HFFc6 (cell line): ENCODE measurements at regions not wholly inside any gene's neighbourhood (a gene's known extent, or its start where the extent isn't known, plus 50 kb on each side); places are given as distances from the start of the nearest gene placed in this dataset.

ENCODE experiments used
- DNase-seq: peaks from one replicate; pipeline ENCODE4 v3.0.0-alpha.2; 2018
- H3K27ac Mint-ChIP-seq: 2 replicates; pipeline ENCODE4 v1.8.0; 2020; ENCODE audit warnings: mild to moderate bottlenecking, mixed read lengths
- H3K27me3 Mint-ChIP-seq: 2 replicates; pipeline ENCODE4 v1.8.0; 2021; ENCODE audit warnings: mild to moderate bottlenecking, moderate library complexity, mixed read lengths; ENCODE audit not compliant: insufficient read depth
- H3K36me3 Mint-ChIP-seq: 2 replicates; pipeline ENCODE4 v1.8.0; 2021; ENCODE audit warnings: low read depth, mixed read lengths
- H3K4me1 Mint-ChIP-seq: 2 replicates; pipeline ENCODE4 v1.8.0; 2020; ENCODE audit warnings: low read depth, mixed read lengths
- H3K4me3 Mint-ChIP-seq: 2 replicates; pipeline ENCODE4 v1.8.0; 2020; ENCODE audit warnings: mild to moderate bottlenecking, moderate library complexity, mixed read lengths
- H3K9me3 Mint-ChIP-seq: 2 replicates; pipeline ENCODE4 v1.8.0; 2020; ENCODE audit warnings: mild to moderate bottlenecking, mixed read lengths
- CTCF ChIP-seq: fragments of 200-600 bp; sonication (generic); IDR thresholded peaks from 2 replicates; pipeline ENCODE4 v1.5.0; 2021; ENCODE audit warnings: antibody characterized with exemption, mild to moderate bottlenecking

GRCh38 chr12:30437616-30438015, 258.1 kb downstream of the IPO8 start:
- no peak for TF ChIP-seq CTCF
- H3K4me1 Mint-ChIP-seq, result no peaks in the 10 kb centered on the region
- H3K27me3 Mint-ChIP-seq, result peaks cover 2% of the 10 kb centered on the region; the same call in 1 of the 2 replicates
- H3K9me3 Mint-ChIP-seq, result peaks cover 15% of the 10 kb centered on the region
- DNase-seq, result no peak
- H3K4me3 Mint-ChIP-seq, result no peak overlapping the region
- no peaks in the 10 kb centered on the region for H3K36me3 Mint-ChIP-seq
- no peak overlapping the region for H3K27ac Mint-ChIP-seq

- TF ChIP-seq CTCF, result no peak
- H3K27me3 Mint-ChIP-seq, result peaks cover 2% of the 10 kb centered on the region; the same call in 1 of the 2 replicates
- H3K4me1 Mint-ChIP-seq, result no peaks in the 10 kb centered on the region
- H3K9me3 Mint-ChIP-seq, result peaks cover 15% of the 10 kb centered on the region
- no peaks in the 10 kb centered on the region for H3K36me3 Mint-ChIP-seq
- no peak for DNase-seq
- H3K27ac Mint-ChIP-seq, result no peak overlapping the region
- H3K4me3 Mint-ChIP-seq, result no peak overlapping the region
These were observed 258.6 kb downstream of the IPO8 start for GRCh38 chr12:30437044-30437443.

GRCh38 chr12:30428098-30428497, 267.6 kb downstream of the IPO8 start:
- Mint-ChIP-seq H3K9me3 (peaks cover 21% of the 10 kb centered on the region), H3K27ac (no peak overlapping the region), H3K27me3 (no peaks in the 10 kb centered on the region), H3K4me1 (no peaks in the 10 kb centered on the region), H3K4me3 (no peak overlapping the region), H3K36me3 (no peaks in the 10 kb centered on the region)
- DNase-seq, result no peak
- no peak for TF ChIP-seq CTCF

- Mint-ChIP-seq H3K4me3 (no peak overlapping the region), H3K27ac (no peak overlapping the region), H3K27me3 (no peaks in the 10 kb centered on the region), H3K36me3 (no peaks in the 10 kb centered on the region), H3K9me3 (peaks cover 21% of the 10 kb centered on the region), H3K4me1 (no peaks in the 10 kb centered on the region)
- no peak for DNase-seq
- TF ChIP-seq CTCF, result no peak
These were observed 268.1 kb downstream of the IPO8 start for GRCh38 chr12:30427555-30427954.

GRCh38 chr12:30425445-30425844, 270.2 kb downstream of the IPO8 start:
- Mint-ChIP-seq H3K27me3 (no peaks in the 10 kb centered on the region), H3K27ac (no peak overlapping the region), H3K4me1 (peaks cover 4% of the 10 kb centered on the region), H3K9me3 (peaks cover 21% of the 10 kb centered on the region), H3K4me3 (no peak overlapping the region), H3K36me3 (no peaks in the 10 kb centered on the region)
- no peak for TF ChIP-seq CTCF
- no peak for DNase-seq

- Mint-ChIP-seq H3K27ac (no peak overlapping the region), H3K4me1 (peaks cover 12% of the 10 kb centered on the region), H3K4me3 (no peak overlapping the region), H3K27me3 (no peaks in the 10 kb centered on the region), H3K9me3 (peaks cover 21% of the 10 kb centered on the region), H3K36me3 (no peaks in the 10 kb centered on the region)
- no peak for TF ChIP-seq CTCF
- no peak for DNase-seq
These were observed 272.3 kb downstream of the IPO8 start for GRCh38 chr12:30423330-30423729.
